HepG2 (cell line): ENCODE measurements at regions not wholly inside any gene's neighbourhood (a gene's known extent, or its start where the extent isn't known, plus 50 kb on each side); places are given as distances from the start of the nearest gene placed in this dataset.

Experiments used
- ATAD3A ChIP-seq: sonication (generic); formaldehyde crosslinking; IDR thresholded peaks from 2 replicates; pipeline ENCODE4 v1.4.0; 2020; ENCODE audit warnings: missing genetic modification reagents
- ELF1 ChIP-seq: sonication (generic); formaldehyde crosslinking; IDR thresholded peaks from 2 replicates; pipeline ENCODE4 v1.4.0; 2020; ENCODE audit warnings: missing genetic modification reagents
- FOSL2 ChIP-seq: sonication (generic); formaldehyde crosslinking; IDR thresholded peaks from 2 replicates; pipeline ENCODE4 v1.4.0; 2020; ENCODE audit warnings: missing genetic modification reagents
- HCFC1 ChIP-seq: fragments of 150-350 bp; IDR thresholded peaks from 2 replicates; pipeline ENCODE4 v1.6.1; 2014; ENCODE audit warnings: low read depth, low read length
- HIVEP1 ChIP-seq: sonication (generic); formaldehyde crosslinking; IDR thresholded peaks from 2 replicates; pipeline ENCODE4 v1.4.0; 2020; ENCODE audit warnings: mild to moderate bottlenecking, missing genetic modification reagents
- HNRNPLL ChIP-seq: fragments of 200-400 bp; formaldehyde crosslinking; IDR thresholded peaks from 2 replicates; pipeline ENCODE4 v1.6.1; 2017; ENCODE audit warnings: mild to moderate bottlenecking, low read depth, low read length; ENCODE audit not compliant: poor library complexity, severe bottlenecking
- KLF11 ChIP-seq: IDR thresholded peaks from 2 replicates; pipeline ENCODE4 v1.6.1; 2016; ENCODE audit warnings: missing compliant biosample characterization
- MXD4 ChIP-seq: IDR thresholded peaks from 2 replicates; pipeline ENCODE4 v1.6.1; 2016; ENCODE audit warnings: mild to moderate bottlenecking, missing biosample characterization, missing genetic modification reagents
- NCOA2 ChIP-seq: sonication (generic); formaldehyde crosslinking; IDR thresholded peaks from 2 replicates; pipeline ENCODE4 v1.8.0; 2022; ENCODE audit warnings: inconsistent platforms
- NFIB ChIP-seq: sonication (generic); formaldehyde crosslinking; IDR thresholded peaks from 2 replicates; pipeline ENCODE4 v1.9.0; 2021; ENCODE audit warnings: missing genetic modification reagents, mild to moderate bottlenecking, borderline replicate concordance
- NRL ChIP-seq: sonication (generic); formaldehyde crosslinking; IDR thresholded peaks from 2 replicates; pipeline ENCODE4 v1.5.0; 2020; ENCODE audit warnings: missing genetic modification reagents, mild to moderate bottlenecking, moderate library complexity, borderline replicate concordance
- PPARG ChIP-seq: conservative IDR thresholded peaks from 2 replicates; pipeline ENCODE4 v1.6.1; 2016; ENCODE audit warnings: missing biosample characterization, missing genetic modification reagents
- SIX4 ChIP-seq: sonication (generic); formaldehyde crosslinking; IDR thresholded peaks from 2 replicates; pipeline ENCODE4 v1.4.0; 2020; ENCODE audit warnings: missing genetic modification reagents
- SP4 ChIP-seq: sonication (generic); formaldehyde crosslinking; IDR thresholded peaks from 2 replicates; pipeline ENCODE4 v1.8.1; 2023; ENCODE audit warnings: mild to moderate bottlenecking, missing genetic modification reagents
- SRSF4 ChIP-seq: fragments of 200-400 bp; formaldehyde crosslinking; IDR thresholded peaks from one replicate; pipeline ENCODE4 v1.6.1; 2018; ENCODE audit warnings: mild to moderate bottlenecking, low read depth, low read length, moderate library complexity; ENCODE audit not compliant: poor library complexity, severe bottlenecking
- ZFP41 ChIP-seq: sonication (generic); formaldehyde crosslinking; IDR thresholded peaks from 2 replicates; pipeline ENCODE4 v1.4.0; 2020; ENCODE audit warnings: mild to moderate bottlenecking, missing genetic modification reagents, borderline replicate concordance
- ZFP90 ChIP-seq: sonication (generic); formaldehyde crosslinking; IDR thresholded peaks from 2 replicates; pipeline ENCODE4 v1.8.0; 2022; ENCODE audit warnings: missing genetic modification reagents, mild to moderate bottlenecking, inconsistent platforms, borderline replicate concordance
- ZNF496 ChIP-seq: sonication (generic); formaldehyde crosslinking; IDR thresholded peaks from 2 replicates; pipeline ENCODE4 v1.8.1; 2023; ENCODE audit warnings: mild to moderate bottlenecking, moderate library complexity, missing genetic modification reagents; ENCODE audit not compliant: insufficient replicate concordance
- ZNF589 ChIP-seq: sonication (generic); formaldehyde crosslinking; conservative IDR thresholded peaks from 2 replicates; pipeline ENCODE4 v1.8.0; 2022; ENCODE audit warnings: mild to moderate bottlenecking, moderate library complexity, missing genetic modification reagents
- ZNF660 ChIP-seq: sonication (generic); formaldehyde crosslinking; IDR thresholded peaks from 2 replicates; pipeline ENCODE4 v1.5.1; 2020; ENCODE audit warnings: mild to moderate bottlenecking, low read depth, missing genetic modification reagents, borderline replicate concordance
- TF ChIP-seq, protein P1 (sequence below): sonication (generic); formaldehyde crosslinking; IDR thresholded peaks from 2 replicates; pipeline ENCODE4 v1.8.0; 2022; ENCODE audit warnings: mild to moderate bottlenecking, missing genetic modification reagents, moderate library complexity
- TF ChIP-seq, protein P2 (sequence below): IDR thresholded peaks from 2 replicates; pipeline ENCODE4 v1.6.1; 2016; ENCODE audit warnings: missing compliant biosample characterization, missing genetic modification reagents, borderline replicate concordance
- TF ChIP-seq, protein P3 (sequence below): sonication (generic); formaldehyde crosslinking; IDR thresholded peaks from 2 replicates; pipeline ENCODE4 v1.4.0; 2020; ENCODE audit warnings: missing genetic modification reagents
- TF ChIP-seq, protein P4 (sequence below): sonication (generic); formaldehyde crosslinking; IDR thresholded peaks from 2 replicates; pipeline ENCODE4 v1.8.0; 2022; ENCODE audit warnings: mild to moderate bottlenecking, missing genetic modification reagents
- TF ChIP-seq, protein P5 (sequence below): sonication (generic); formaldehyde crosslinking; IDR thresholded peaks from 2 replicates; pipeline ENCODE4 v1.9.0; 2021; ENCODE audit warnings: missing genetic modification reagents, borderline replicate concordance

DNA sequence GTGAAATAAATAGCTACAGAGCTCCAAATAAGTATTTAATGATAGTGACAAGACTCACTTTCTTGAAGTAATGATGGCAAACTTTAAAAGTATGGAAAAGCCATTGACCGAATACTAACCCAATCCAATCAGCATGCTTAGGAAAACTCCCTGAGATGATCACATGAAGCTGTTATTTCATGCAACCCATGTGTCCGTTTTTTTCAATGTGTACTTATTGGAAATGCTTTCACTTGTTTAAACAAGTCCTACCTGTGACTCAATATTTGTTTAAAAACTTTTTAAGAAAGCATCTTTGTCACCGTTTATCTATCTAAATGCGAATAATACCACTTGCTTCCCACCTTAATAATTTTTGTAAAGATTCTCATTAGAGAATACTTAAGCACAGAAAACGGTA lies 185.8 kb downstream of the NRIP1 start (continued):
- TF ChIP-seq HNRNPLL (no peak), ZFP90 (CRISPR knock-in tag) (no peak), HIVEP1 (no peak), MXD4 (no peak), NRL (CRISPR knock-in tag) (no peak), KLF11 (CRISPR knock-in tag) (no peak), ZNF589 (no peak), HCFC1 (no peak), SRSF4 (no peak), FOSL2 (CRISPR knock-in tag) (peak; percentile 75; the same call in 1 of the 2 replicates), ZNF496 (CRISPR knock-in tag) (no peak), ZFP41 (CRISPR knock-in tag) (no peak), NCOA2 (peak; percentile 97), ELF1 (CRISPR knock-in tag) (no peak), PPARG (CRISPR knock-in tag) (peak; percentile 72; the same call in 1 of the 2 replicates), ATAD3A (CRISPR knock-in tag) (no peak), SIX4 (peak; percentile 64; the same call in 1 of the 2 replicates), SP4 (no peak), ZNF660 (CRISPR knock-in tag) (no peak), NFIB (CRISPR knock-in tag) (no peak)
- TF ChIP-seq, protein P1, sequence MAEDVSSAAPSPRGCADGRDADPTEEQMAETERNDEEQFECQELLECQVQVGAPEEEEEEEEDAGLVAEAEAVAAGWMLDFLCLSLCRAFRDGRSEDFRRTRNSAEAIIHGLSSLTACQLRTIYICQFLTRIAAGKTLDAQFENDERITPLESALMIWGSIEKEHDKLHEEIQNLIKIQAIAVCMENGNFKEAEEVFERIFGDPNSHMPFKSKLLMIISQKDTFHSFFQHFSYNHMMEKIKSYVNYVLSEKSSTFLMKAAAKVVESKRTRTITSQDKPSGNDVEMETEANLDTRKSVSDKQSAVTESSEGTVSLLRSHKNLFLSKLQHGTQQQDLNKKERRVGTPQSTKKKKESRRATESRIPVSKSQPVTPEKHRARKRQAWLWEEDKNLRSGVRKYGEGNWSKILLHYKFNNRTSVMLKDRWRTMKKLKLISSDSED (CRISPR knock-in tag), result no peak
- TF ChIP-seq, protein P2, sequence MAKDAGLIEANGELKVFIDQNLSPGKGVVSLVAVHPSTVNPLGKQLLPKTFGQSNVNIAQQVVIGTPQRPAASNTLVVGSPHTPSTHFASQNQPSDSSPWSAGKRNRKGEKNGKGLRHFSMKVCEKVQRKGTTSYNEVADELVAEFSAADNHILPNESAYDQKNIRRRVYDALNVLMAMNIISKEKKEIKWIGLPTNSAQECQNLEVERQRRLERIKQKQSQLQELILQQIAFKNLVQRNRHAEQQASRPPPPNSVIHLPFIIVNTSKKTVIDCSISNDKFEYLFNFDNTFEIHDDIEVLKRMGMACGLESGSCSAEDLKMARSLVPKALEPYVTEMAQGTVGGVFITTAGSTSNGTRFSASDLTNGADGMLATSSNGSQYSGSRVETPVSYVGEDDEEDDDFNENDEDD (CRISPR knock-in tag), result no peak
- TF ChIP-seq, protein P3, sequence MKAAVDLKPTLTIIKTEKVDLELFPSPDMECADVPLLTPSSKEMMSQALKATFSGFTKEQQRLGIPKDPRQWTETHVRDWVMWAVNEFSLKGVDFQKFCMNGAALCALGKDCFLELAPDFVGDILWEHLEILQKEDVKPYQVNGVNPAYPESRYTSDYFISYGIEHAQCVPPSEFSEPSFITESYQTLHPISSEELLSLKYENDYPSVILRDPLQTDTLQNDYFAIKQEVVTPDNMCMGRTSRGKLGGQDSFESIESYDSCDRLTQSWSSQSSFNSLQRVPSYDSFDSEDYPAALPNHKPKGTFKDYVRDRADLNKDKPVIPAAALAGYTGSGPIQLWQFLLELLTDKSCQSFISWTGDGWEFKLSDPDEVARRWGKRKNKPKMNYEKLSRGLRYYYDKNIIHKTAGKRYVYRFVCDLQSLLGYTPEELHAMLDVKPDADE, result no peak
- TF ChIP-seq, protein P4, sequence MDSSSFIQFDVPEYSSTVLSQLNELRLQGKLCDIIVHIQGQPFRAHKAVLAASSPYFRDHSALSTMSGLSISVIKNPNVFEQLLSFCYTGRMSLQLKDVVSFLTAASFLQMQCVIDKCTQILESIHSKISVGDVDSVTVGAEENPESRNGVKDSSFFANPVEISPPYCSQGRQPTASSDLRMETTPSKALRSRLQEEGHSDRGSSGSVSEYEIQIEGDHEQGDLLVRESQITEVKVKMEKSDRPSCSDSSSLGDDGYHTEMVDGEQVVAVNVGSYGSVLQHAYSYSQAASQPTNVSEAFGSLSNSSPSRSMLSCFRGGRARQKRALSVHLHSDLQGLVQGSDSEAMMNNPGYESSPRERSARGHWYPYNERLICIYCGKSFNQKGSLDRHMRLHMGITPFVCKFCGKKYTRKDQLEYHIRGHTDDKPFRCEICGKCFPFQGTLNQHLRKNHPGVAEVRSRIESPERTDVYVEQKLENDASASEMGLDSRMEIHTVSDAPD (CRISPR knock-in tag), result no peak
- TF ChIP-seq, protein P5, sequence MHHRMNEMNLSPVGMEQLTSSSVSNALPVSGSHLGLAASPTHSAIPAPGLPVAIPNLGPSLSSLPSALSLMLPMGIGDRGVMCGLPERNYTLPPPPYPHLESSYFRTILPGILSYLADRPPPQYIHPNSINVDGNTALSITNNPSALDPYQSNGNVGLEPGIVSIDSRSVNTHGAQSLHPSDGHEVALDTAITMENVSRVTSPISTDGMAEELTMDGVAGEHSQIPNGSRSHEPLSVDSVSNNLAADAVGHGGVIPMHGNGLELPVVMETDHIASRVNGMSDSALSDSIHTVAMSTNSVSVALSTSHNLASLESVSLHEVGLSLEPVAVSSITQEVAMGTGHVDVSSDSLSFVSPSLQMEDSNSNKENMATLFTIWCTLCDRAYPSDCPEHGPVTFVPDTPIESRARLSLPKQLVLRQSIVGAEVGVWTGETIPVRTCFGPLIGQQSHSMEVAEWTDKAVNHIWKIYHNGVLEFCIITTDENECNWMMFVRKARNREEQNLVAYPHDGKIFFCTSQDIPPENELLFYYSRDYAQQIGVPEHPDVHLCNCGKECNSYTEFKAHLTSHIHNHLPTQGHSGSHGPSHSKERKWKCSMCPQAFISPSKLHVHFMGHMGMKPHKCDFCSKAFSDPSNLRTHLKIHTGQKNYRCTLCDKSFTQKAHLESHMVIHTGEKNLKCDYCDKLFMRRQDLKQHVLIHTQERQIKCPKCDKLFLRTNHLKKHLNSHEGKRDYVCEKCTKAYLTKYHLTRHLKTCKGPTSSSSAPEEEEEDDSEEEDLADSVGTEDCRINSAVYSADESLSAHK, result no peak
